ENCODE measurements at regions not wholly inside any gene's neighbourhood (a gene's known extent, or its start where the extent isn't known, plus 50 kb on each side); places are given as distances from the start of the nearest gene placed in this dataset.

- Histone ChIP-seq H3K27ac (ENCODE audit: low read length) (no peak overlapping the region), H3K36me3 (ENCODE audit: control insufficient read depth, insufficient read depth, low read length) (no peaks in the 10 kb centered on the region), H3K4me1 (ENCODE audit: control insufficient read depth, insufficient read depth, low read length) (peaks cover 16% of the 10 kb centered on the region), H3K4me3 (ENCODE audit: low read length) (no peak overlapping the region), H3K9me3 (replicated peaks; ENCODE audit: control insufficient read depth, low read depth, low read length) (no peaks in the 10 kb centered on the region), H3K27me3 (ENCODE audit: control insufficient read depth, insufficient read depth, low read length) (peaks cover 3% of the 10 kb centered on the region)
- no CpG with 5 or more reads among the region's 3 CpGs for WGBS (ENCODE audit: insufficient coverage)
- DNase-seq: no peak
Observed at GRCh38 chr2:217013926-217014325, 154.1 kb upstream of the TNP1 start.

DNA sequence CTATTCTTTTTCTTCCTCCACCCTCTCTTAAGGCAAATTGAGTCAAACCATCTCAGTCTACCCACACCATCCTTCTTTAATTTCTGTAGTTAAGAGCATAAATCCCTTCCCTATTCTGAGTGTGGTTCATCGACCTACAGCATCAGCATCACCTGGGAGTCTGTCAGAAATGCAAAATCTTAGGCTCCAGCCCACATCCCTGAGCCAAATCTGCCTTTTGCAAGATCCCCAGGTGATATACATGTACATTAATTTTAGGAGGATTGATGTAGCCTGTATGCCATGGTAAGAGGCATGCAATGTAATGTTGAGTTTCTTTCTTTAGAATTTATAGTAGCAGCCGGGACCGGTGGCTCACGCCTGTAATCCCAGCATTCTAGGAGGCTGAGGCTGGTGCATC lies 151.7 kb upstream of the TNP1 start:
- WGBS (ENCODE audit: insufficient coverage): no CpG with 5 or more reads among the region's 4 CpGs
- DNase-seq: no peak
- H3K27ac ChIP-seq (ENCODE audit: low read length): no peak overlapping the region
- peaks cover 10% of the 10 kb centered on the region for H3K4me1 ChIP-seq (ENCODE audit: control insufficient read depth, insufficient read depth, low read length)
- H3K9me3 ChIP-seq (replicated peaks; ENCODE audit: control insufficient read depth, low read depth, low read length): no peaks in the 10 kb centered on the region
- no peak overlapping the region for H3K4me3 ChIP-seq (ENCODE audit: low read length)
- no peaks in the 10 kb centered on the region for H3K36me3 ChIP-seq (ENCODE audit: control insufficient read depth, insufficient read depth, low read length)
- peaks cover 3% of the 10 kb centered on the region for H3K27me3 ChIP-seq (ENCODE audit: control insufficient read depth, insufficient read depth, low read length)

- peaks cover 3% of the 10 kb centered on the region for H3K27me3 ChIP-seq (ENCODE audit: control insufficient read depth, insufficient read depth, low read length)
- H3K36me3 ChIP-seq (ENCODE audit: control insufficient read depth, insufficient read depth, low read length): no peaks in the 10 kb centered on the region
- H3K27ac ChIP-seq (ENCODE audit: low read length): no peak overlapping the region
- H3K4me3 ChIP-seq (ENCODE audit: low read length): no peak overlapping the region
- 92% methylated on average over 2 of the region's 3 CpGs for WGBS (ENCODE audit: insufficient coverage)
- no peaks in the 10 kb centered on the region for H3K9me3 ChIP-seq (replicated peaks; ENCODE audit: control insufficient read depth, low read depth, low read length)
- peaks cover 10% of the 10 kb centered on the region for H3K4me1 ChIP-seq (ENCODE audit: control insufficient read depth, insufficient read depth, low read length)
- DNase-seq: no peak
Observed at GRCh38 chr2:217010173-217010572, 150.3 kb upstream of the TNP1 start.

DNA sequence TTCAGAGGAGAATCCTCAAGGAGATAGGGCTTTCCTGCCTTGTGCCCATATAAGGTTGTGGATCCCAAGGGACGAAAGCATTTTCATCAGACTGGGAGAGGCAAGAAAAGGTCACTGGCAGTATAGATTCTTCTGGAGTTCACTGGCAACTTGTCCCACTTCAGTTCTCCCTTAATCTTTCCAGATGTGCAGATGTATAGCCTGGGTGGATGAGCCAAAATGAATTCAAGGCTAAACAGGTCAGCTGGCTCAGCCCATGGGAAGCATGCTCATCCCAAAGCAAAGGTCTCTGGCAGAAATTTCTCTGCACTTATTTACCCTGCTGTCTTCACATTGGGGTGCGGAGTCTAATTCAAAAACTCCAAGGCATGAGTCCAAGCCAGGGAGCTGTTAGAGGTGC lies 148.9 kb upstream of the TNP1 start:
- Histone ChIP-seq H3K4me3 (ENCODE audit: low read length) (no peak overlapping the region), H3K36me3 (ENCODE audit: control insufficient read depth, insufficient read depth, low read length) (no peaks in the 10 kb centered on the region), H3K27me3 (ENCODE audit: control insufficient read depth, insufficient read depth, low read length) (no peaks in the 10 kb centered on the region), H3K9me3 (replicated peaks; ENCODE audit: control insufficient read depth, low read depth, low read length) (no peaks in the 10 kb centered on the region), H3K4me1 (ENCODE audit: control insufficient read depth, insufficient read depth, low read length) (peaks cover 10% of the 10 kb centered on the region), H3K27ac (ENCODE audit: low read length) (no peak overlapping the region)
- peak; percentile 94 for DNase-seq
- no CpG with 5 or more reads among the region's 2 CpGs for WGBS (ENCODE audit: insufficient coverage)

- peaks cover 10% of the 10 kb centered on the region for H3K4me1 ChIP-seq (ENCODE audit: control insufficient read depth, insufficient read depth, low read length)
- no peaks in the 10 kb centered on the region for H3K36me3 ChIP-seq (ENCODE audit: control insufficient read depth, insufficient read depth, low read length)
- 88% methylated on average over 2 of the region's 3 CpGs for WGBS (ENCODE audit: insufficient coverage)
- no peak overlapping the region for H3K27ac ChIP-seq (ENCODE audit: low read length)
- no peak overlapping the region for H3K4me3 ChIP-seq (ENCODE audit: low read length)
- no peaks in the 10 kb centered on the region for H3K27me3 ChIP-seq (ENCODE audit: control insufficient read depth, insufficient read depth, low read length)
- no peaks in the 10 kb centered on the region for H3K9me3 ChIP-seq (replicated peaks; ENCODE audit: control insufficient read depth, low read depth, low read length)
- DNase-seq: no peak
Observed at GRCh38 chr2:217006217-217006616, 146.4 kb upstream of the TNP1 start.

GRCh38 chr2:217004656-217005055 lies 144.8 kb upstream of the TNP1 start:
- peak overlapping the region; percentile 50 for H3K27ac ChIP-seq (ENCODE audit: low read length)
- H3K4me1 ChIP-seq (ENCODE audit: control insufficient read depth, insufficient read depth, low read length): peaks cover 4% of the 10 kb centered on the region
- WGBS (ENCODE audit: insufficient coverage): no CpG with 5 or more reads among the region's 3 CpGs
- no peak overlapping the region for H3K4me3 ChIP-seq (ENCODE audit: low read length)
- DNase-seq: peak; percentile 92
- H3K36me3 ChIP-seq (ENCODE audit: control insufficient read depth, insufficient read depth, low read length): no peaks in the 10 kb centered on the region
- H3K27me3 ChIP-seq (ENCODE audit: control insufficient read depth, insufficient read depth, low read length): no peaks in the 10 kb centered on the region
- no peaks in the 10 kb centered on the region for H3K9me3 ChIP-seq (replicated peaks; ENCODE audit: control insufficient read depth, low read depth, low read length)

DNA sequence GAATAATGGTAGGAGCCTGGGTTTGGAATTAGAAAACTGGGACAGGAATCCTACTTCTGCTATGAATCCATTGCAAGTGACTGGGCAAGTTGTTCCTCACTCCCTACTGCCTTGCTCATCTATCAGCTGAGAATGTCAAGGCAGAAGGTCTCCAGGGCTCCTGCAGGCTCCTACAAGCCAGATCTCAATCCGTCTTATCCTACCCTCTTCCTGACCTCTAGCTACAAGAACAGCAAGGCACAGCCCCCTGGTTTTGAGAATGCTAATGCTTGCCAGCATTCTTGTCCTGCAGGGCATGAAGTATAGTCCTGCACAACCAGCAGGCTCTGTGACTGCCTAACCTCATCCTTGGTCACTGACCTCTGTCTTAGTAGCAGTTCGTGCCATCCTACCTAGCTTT lies 141.9 kb upstream of the TNP1 start:
- Histone ChIP-seq H3K27ac (ENCODE audit: low read length) (no peak overlapping the region), H3K27me3 (ENCODE audit: control insufficient read depth, insufficient read depth, low read length) (no peaks in the 10 kb centered on the region), H3K9me3 (replicated peaks; ENCODE audit: control insufficient read depth, low read depth, low read length) (no peaks in the 10 kb centered on the region), H3K4me1 (ENCODE audit: control insufficient read depth, insufficient read depth, low read length) (peaks cover 6% of the 10 kb centered on the region), H3K4me3 (ENCODE audit: low read length) (no peak overlapping the region), H3K36me3 (ENCODE audit: control insufficient read depth, insufficient read depth, low read length) (no peaks in the 10 kb centered on the region)
- WGBS (ENCODE audit: insufficient coverage): 86% methylated on average over 2 of the region's 2 CpGs
- no peak for DNase-seq

GRCh38 chr2:217000406-217000805 lies 140.5 kb upstream of the TNP1 start:
- H3K27ac ChIP-seq (ENCODE audit: low read length): no peak overlapping the region
- no peak overlapping the region for H3K4me3 ChIP-seq (ENCODE audit: low read length)
- H3K9me3 ChIP-seq (replicated peaks; ENCODE audit: control insufficient read depth, low read depth, low read length): no peaks in the 10 kb centered on the region
- H3K36me3 ChIP-seq (ENCODE audit: control insufficient read depth, insufficient read depth, low read length): no peaks in the 10 kb centered on the region
- DNase-seq: no peak
- no peaks in the 10 kb centered on the region for H3K27me3 ChIP-seq (ENCODE audit: control insufficient read depth, insufficient read depth, low read length)
- 42% methylated on average over 2 of the region's 3 CpGs for WGBS (ENCODE audit: insufficient coverage)
- H3K4me1 ChIP-seq (ENCODE audit: control insufficient read depth, insufficient read depth, low read length): peaks cover 11% of the 10 kb centered on the region

- Histone ChIP-seq H3K4me3 (ENCODE audit: low read length) (no peak overlapping the region), H3K9me3 (replicated peaks; ENCODE audit: control insufficient read depth, low read depth, low read length) (no peaks in the 10 kb centered on the region), H3K27ac (ENCODE audit: low read length) (no peak overlapping the region), H3K27me3 (ENCODE audit: control insufficient read depth, insufficient read depth, low read length) (no peaks in the 10 kb centered on the region), H3K36me3 (ENCODE audit: control insufficient read depth, insufficient read depth, low read length) (no peaks in the 10 kb centered on the region), H3K4me1 (ENCODE audit: control insufficient read depth, insufficient read depth, low read length) (peaks cover 31% of the 10 kb centered on the region)
- 72% methylated on average over 4 of the region's 8 CpGs for WGBS (ENCODE audit: insufficient coverage)
- no peak for DNase-seq
Observed at GRCh38 chr2:216996279-216996845, 136.5 kb upstream of the TNP1 start.

GRCh38 chr2:216994353-216994854 lies 134.5 kb upstream of the TNP1 start:
- Histone ChIP-seq H3K27ac (ENCODE audit: low read length) (peak overlapping the region; percentile 49), H3K9me3 (replicated peaks; ENCODE audit: control insufficient read depth, low read depth, low read length) (no peaks in the 10 kb centered on the region), H3K4me1 (ENCODE audit: control insufficient read depth, insufficient read depth, low read length) (peaks cover 41% of the 10 kb centered on the region), H3K27me3 (ENCODE audit: control insufficient read depth, insufficient read depth, low read length) (no peaks in the 10 kb centered on the region), H3K36me3 (ENCODE audit: control insufficient read depth, insufficient read depth, low read length) (no peaks in the 10 kb centered on the region), H3K4me3 (ENCODE audit: low read length) (no peak overlapping the region)
- 13% methylated on average over 3 of the region's 7 CpGs for WGBS (ENCODE audit: insufficient coverage)
- DNase-seq: peak; percentile 75

Data from muscle of leg (tissue), 3 donors.